ENCODE measurements at regions not wholly inside any gene's neighbourhood (a gene's known extent, or its start where the extent isn't known, plus 50 kb on each side); places are given as distances from the start of the nearest gene placed in this dataset.
A peak's percentile ranks its signal among the peaks of the same experiment; 100 is the strongest.

- peak; percentile 31 for DNase-seq (ENCODE audit: low spot score)
These were observed 1240.7 kb downstream of the C4orf33 start for GRCh38 chr4:130336585-130337217.

DNA sequence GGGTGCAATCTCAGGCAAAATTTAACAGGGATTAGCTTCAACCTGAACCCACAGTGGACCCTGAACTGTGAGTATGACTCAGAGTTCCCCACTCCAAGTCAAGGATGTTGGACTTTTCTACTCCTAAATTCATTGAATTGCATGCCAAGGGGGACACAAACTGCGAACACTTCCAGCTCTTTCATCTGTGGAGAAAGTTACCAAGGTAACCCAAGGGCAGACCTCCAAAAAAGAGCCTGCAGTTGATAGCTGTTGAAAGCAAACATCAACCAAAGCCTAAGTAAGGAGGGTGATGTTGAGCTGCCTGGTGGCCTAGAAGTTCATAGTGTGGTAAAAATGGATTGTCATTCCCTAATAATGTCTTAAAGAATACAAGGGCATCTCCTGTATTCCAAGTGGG is 1242.9 kb downstream of the C4orf33 start:
- no peak for DNase-seq (ENCODE audit: low spot score)

GRCh38 chr4:130349745-130350144 is 1253.8 kb downstream of the C4orf33 start:
- DNase-seq (ENCODE audit: low spot score): no peak

DNA sequence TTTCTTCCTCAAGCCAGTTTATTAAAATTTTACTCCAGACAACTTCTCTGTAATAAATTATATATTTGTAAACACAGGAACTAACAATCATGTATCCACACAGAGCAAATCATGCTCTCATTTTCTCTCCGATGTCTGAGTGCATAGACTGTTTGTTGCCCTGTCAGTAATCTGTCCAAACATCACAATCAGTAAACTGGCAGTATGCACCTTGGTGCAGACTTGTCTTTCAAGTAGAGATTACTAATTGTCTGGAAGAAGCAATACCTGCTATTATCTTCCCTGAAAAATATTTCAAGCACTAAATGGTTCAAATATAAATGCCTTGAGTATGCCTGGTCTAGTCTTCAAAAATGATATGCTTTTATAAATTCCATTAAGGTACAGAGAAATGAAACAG is 1260.9 kb downstream of the C4orf33 start:
- no peak for DNase-seq (ENCODE audit: low spot score)

DNA sequence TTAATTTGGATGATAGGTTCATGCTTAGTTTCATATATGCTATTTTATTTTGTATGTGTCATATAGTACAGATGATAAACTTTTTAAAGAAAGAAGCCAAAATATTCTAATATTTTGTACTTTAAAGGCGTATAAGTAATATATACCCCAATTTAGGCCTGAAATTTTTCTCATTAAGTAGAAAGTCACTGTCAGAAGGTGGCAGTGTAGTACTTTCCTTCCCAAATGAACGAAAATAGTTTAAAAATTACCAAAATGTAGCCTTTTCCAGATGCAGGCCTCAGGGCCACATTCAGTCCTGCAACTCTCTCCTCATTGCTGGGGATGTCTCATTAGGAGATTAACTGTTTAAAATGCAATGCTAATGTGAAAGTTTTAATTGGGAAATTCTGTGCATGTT is 1263.6 kb downstream of the C4orf33 start:
- peak; percentile 24 for DNase-seq (ENCODE audit: low spot score)

- DNase-seq (ENCODE audit: low spot score): no peak
These were observed 1265.7 kb downstream of the C4orf33 start for GRCh38 chr4:130361616-130362015.

DNA sequence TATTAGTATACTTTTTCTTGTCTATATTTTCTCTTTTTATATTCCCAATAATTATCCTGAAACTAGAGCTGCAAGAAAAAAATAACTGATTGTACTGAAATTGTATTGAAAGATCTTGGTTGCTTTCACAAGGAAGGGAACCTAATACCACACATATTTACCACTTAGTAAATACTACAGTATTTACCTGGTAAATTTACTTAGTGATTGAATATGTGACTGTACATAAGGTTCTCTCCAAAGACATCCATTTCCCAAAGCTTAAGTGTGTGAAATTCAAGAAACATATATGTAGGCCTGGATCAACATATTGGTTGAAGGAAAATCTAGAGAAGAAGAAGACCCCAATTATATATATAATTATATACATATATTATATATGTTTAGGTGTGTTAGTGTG is 1272.7 kb downstream of the C4orf33 start:
- DNase-seq (ENCODE audit: low spot score): no peak

DNA sequence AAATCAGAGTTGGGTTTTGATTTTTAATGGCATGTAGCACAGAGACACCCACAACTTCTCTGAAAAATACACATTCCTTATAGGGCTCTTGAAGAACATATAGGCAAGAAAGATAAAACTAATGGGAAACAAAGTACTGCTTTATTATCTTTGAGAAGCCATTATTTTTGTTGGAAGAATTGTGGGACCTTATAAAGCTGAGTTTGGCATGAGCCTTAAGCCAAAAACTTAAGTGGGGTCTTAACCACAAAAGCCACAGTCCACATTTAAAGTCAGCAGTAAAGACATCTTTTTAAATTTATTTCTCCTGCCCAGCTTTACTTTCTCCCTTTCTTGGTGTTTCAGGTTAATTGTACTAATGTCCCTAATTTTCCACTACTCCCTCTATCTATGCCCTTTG is 1297.3 kb downstream of the C4orf33 start:
- DNase-seq (ENCODE audit: low spot score): no peak

GRCh38 chr4:130393642-130394041 is 1297.7 kb downstream of the C4orf33 start:
- no peak for DNase-seq (ENCODE audit: low spot score)

GRCh38 chr4:130395871-130396270 is 1299.9 kb downstream of the C4orf33 start:
- DNase-seq (ENCODE audit: low spot score): no peak

GRCh38 chr4:130403221-130403620 is 1307.3 kb downstream of the C4orf33 start:
- DNase-seq (ENCODE audit: low spot score): no peak

DNA sequence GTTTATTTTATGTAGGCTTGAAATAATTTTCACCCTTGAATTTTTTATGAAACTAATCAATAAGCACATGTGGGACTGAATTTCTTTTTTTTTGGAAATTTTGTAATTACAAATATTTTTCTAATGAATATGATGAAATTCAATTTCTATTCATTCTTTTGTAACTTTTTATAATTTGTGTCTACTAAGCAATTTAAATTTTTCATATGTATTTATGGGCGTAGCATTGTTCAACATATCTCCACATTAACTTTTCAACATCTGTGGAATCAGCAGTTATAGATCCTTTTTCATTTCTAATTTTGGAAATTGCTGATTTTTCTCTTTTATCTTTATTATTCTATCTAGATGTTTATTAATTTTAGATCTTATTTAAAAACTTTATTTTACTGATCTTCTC is 1320.3 kb downstream of the C4orf33 start:
- DNase-seq (ENCODE audit: low spot score): no peak

GRCh38 chr4:130419211-130419975 is 1323.4 kb downstream of the C4orf33 start:
- no peak for DNase-seq (ENCODE audit: low spot score)

DNA sequence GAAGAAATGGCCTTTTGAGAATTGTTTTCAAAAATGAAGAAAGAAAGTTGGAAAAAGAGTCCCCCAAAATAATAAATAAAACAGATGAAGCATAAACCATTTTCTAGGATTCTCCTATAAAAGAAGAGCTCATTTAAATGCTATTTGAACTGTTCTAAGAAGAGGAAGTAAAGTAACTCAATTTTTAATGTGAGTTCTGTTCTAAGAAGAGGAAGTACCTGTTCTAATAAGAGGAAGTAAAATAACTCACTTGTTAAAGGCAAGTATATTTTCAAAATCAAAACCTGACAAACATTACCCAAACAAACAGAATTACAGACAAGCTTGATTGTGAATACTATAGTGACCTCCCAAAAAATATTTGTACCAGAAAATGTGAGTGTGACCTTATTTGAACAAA is 1326.3 kb downstream of the C4orf33 start:
- DNase-seq (ENCODE audit: low spot score): no peak

- no peak for DNase-seq (ENCODE audit: low spot score)
These were observed 1328.3 kb downstream of the C4orf33 start for GRCh38 chr4:130424211-130424610.

DNA sequence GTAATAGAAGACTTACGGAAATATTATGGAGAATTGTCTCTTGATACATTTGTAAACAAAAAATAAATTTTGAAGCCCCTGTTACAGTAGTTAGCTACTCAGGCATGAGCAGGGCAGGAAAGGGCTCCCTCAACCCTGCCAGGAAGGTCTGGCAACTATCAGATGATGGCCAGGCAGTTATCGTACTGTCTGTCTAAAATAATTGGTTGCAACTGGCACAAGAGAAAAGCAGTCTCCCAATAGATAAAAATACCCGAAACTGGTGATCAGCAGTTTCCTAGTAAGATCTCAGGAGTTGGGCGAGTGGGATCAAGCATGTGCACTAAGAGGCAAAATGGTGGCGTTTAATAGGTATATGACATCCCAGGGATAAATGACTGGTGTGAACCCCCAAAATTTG is 1336.3 kb downstream of the C4orf33 start:
- DNase-seq (ENCODE audit: low spot score): no peak

GRCh38 chr4:130449741-130450140 is 1353.8 kb downstream of the C4orf33 start:
- no peak for DNase-seq (ENCODE audit: low spot score)

- DNase-seq (ENCODE audit: low spot score): no peak
These were observed 1372.4 kb downstream of the C4orf33 start for GRCh38 chr4:130468340-130468739.

DNA sequence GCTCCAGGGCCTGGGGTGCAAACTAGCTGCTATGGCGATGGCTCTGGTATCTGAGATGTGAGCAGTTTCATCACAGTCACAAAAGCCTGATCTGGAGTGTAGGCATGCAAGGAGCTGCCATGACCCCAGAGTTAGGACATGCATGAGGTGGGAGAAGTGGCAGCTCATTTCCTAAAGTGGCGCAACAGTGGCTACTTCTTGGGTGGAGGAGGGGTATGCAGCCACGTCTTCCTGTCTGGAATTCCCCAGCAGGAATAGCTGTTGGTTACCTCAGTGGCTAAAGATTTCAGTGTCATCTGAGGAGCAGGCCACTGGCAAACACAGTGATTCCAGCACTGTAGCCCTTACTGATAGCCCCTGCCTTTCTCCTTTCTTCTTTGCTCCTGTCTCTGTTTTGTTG is 1382.5 kb downstream of the C4orf33 start:
- DNase-seq (ENCODE audit: low spot score): no peak

GRCh38 chr4:130479020-130479419 is 1383.1 kb downstream of the C4orf33 start:
- DNase-seq (ENCODE audit: low spot score): no peak

DNA sequence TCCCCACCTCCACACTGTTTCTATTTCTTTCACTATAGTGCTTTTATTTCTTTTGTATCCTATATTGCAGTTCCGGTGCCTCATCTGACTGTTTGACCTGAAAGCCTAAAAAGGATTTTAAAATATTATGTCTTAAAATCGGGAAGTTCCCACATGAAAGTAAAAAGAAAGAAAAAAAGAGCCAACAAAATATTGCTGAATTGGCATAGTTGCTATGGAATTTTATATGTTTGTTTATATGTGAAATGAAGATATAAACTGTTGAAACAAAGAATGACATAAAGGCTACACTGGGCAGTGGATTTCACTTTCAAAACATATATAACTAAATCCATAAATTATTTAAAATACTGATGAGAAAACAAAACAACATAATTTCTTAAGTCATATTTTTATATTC is 1383.7 kb downstream of the C4orf33 start:
- DNase-seq (ENCODE audit: low spot score): no peak

GRCh38 chr4:130484826-130485225 is 1388.9 kb downstream of the C4orf33 start:
- no peak for DNase-seq (ENCODE audit: low spot score)

GRCh38 chr4:130485371-130485770 is 1389.4 kb downstream of the C4orf33 start:
- DNase-seq (ENCODE audit: low spot score): no peak

DNA sequence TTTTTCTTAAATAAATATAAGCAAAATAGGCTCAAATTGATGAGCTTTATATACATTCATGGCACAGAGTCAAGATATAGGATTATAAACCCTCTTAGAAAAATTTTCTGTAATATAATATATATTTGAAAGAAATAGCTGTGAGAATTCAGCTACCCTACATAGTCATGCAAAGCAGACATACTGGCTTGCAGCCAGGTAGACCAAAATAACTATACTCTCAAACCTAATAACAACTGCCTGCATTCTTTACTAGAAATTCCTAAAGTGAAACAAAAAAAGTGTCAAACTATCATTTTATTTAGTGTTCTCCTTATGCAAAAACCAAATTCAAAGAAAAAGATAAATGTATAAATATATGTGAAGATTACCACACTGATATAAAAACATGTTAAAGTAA is 1390.2 kb downstream of the C4orf33 start:
- no peak for DNase-seq (ENCODE audit: low spot score)

All from iPS-NIHi11 (cell line).